ENCODE measurements at regions not wholly inside any gene's neighbourhood (a gene's known extent, or its start where the extent isn't known, plus 50 kb on each side); places are given as distances from the start of the nearest gene placed in this dataset.

GRCh38 chr3:23750573-23751210 lies 55.1 kb upstream of the UBE2E1 start:
- no peak for TF ChIP-seq CTCF (IDR thresholded peaks at IDR 0.05)
- no peak for DNase-seq (ENCODE audit: low spot score)
- H3K36me3 Mint-ChIP-seq (ENCODE audit: low read depth), result no peaks in the 10 kb centered on the region
- H3K4me3 Mint-ChIP-seq (ENCODE audit: unreplicated experiment), result no peak overlapping the region
- H3K9me3 Mint-ChIP-seq (ENCODE audit: low read depth), result no peaks in the 10 kb centered on the region
- H3K4me1 Mint-ChIP-seq (ENCODE audit: low read depth), result peaks cover 28% of the 10 kb centered on the region
- H3K27ac Mint-ChIP-seq (ENCODE audit: unreplicated experiment), result no peak overlapping the region
- no peaks in the 10 kb centered on the region for H3K27me3 Mint-ChIP-seq (ENCODE audit: low read depth)

- no peak for DNase-seq (ENCODE audit: low spot score)
- H3K27ac Mint-ChIP-seq (ENCODE audit: unreplicated experiment), result peak overlapping the region; percentile 73
- no peaks in the 10 kb centered on the region for H3K27me3 Mint-ChIP-seq (ENCODE audit: low read depth)
- peaks cover 29% of the 10 kb centered on the region for H3K4me1 Mint-ChIP-seq (ENCODE audit: low read depth)
- no peaks in the 10 kb centered on the region for H3K36me3 Mint-ChIP-seq (ENCODE audit: low read depth)
- H3K9me3 Mint-ChIP-seq (ENCODE audit: low read depth), result no peaks in the 10 kb centered on the region
- TF ChIP-seq CTCF (IDR thresholded peaks at IDR 0.05), result no peak
- no peak overlapping the region for H3K4me3 Mint-ChIP-seq (ENCODE audit: unreplicated experiment)
These were observed 54.5 kb upstream of the UBE2E1 start for GRCh38 chr3:23751212-23751723.

- Mint-ChIP-seq H3K9me3 (ENCODE audit: low read depth) (no peaks in the 10 kb centered on the region), H3K36me3 (ENCODE audit: low read depth) (no peaks in the 10 kb centered on the region), H3K4me3 (ENCODE audit: unreplicated experiment) (no peak overlapping the region), H3K27ac (ENCODE audit: unreplicated experiment) (no peak overlapping the region), H3K27me3 (ENCODE audit: low read depth) (no peaks in the 10 kb centered on the region), H3K4me1 (ENCODE audit: low read depth) (peaks cover 32% of the 10 kb centered on the region)
- DNase-seq (ENCODE audit: low spot score), result no peak
- no peak for TF ChIP-seq CTCF (IDR thresholded peaks at IDR 0.05)
These were observed 53.6 kb upstream of the UBE2E1 start for GRCh38 chr3:23752126-23752525.

- no peak overlapping the region for H3K27ac Mint-ChIP-seq (ENCODE audit: unreplicated experiment)
- peaks cover 23% of the 10 kb centered on the region for H3K4me1 Mint-ChIP-seq (ENCODE audit: low read depth)
- H3K4me3 Mint-ChIP-seq (ENCODE audit: unreplicated experiment), result no peak overlapping the region
- no peak for TF ChIP-seq CTCF (IDR thresholded peaks at IDR 0.05)
- H3K27me3 Mint-ChIP-seq (ENCODE audit: low read depth), result no peaks in the 10 kb centered on the region
- H3K9me3 Mint-ChIP-seq (ENCODE audit: low read depth), result no peaks in the 10 kb centered on the region
- H3K36me3 Mint-ChIP-seq (ENCODE audit: low read depth), result no peaks in the 10 kb centered on the region
- DNase-seq (ENCODE audit: low spot score), result no peak
These were observed 51.5 kb upstream of the UBE2E1 start for GRCh38 chr3:23754215-23754614.

Data from chondrocyte (in vitro differentiated cells).